ENCODE measurements at regions not wholly inside any gene's neighbourhood (a gene's known extent, or its start where the extent isn't known, plus 50 kb on each side); places are given as distances from the start of the nearest gene placed in this dataset.

DNA sequence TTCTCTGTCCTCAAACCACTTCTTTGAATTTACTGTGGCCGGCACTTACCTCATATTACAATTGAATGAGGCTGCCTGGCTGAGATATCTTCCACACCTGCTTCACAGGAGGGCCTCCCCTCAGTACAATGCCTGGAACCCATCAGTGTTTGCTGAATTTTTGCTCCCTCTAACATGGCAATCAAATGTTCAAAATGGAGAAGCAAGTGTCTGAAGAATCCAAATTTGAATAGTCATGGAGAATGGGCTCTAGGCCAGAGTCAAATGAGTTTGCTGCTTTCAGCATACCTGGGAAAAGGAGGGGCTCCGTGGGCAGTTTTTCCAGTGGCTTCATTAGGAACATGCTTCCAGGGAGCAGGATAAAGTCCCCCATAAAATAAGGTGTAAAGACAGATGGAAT, 564.8 kb downstream of the UTRN start:
- H3K4me3 ChIP-seq (ENCODE audit: low read depth, low read length), result no peak overlapping the region
- TF ChIP-seq, protein P1, sequence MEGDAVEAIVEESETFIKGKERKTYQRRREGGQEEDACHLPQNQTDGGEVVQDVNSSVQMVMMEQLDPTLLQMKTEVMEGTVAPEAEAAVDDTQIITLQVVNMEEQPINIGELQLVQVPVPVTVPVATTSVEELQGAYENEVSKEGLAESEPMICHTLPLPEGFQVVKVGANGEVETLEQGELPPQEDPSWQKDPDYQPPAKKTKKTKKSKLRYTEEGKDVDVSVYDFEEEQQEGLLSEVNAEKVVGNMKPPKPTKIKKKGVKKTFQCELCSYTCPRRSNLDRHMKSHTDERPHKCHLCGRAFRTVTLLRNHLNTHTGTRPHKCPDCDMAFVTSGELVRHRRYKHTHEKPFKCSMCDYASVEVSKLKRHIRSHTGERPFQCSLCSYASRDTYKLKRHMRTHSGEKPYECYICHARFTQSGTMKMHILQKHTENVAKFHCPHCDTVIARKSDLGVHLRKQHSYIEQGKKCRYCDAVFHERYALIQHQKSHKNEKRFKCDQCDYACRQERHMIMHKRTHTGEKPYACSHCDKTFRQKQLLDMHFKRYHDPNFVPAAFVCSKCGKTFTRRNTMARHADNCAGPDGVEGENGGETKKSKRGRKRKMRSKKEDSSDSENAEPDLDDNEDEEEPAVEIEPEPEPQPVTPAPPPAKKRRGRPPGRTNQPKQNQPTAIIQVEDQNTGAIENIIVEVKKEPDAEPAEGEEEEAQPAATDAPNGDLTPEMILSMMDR (IDR thresholded peaks at IDR 0.05; ENCODE audit: low read depth, low read length), result no peak

- H3K4me3 ChIP-seq (ENCODE audit: low read depth, low read length), result no peak overlapping the region
- TF ChIP-seq, protein P1 (IDR thresholded peaks at IDR 0.05; ENCODE audit: low read depth, low read length), result no peak
Measured at GRCh38 chr6:144853603-144854002, 568.5 kb downstream of the UTRN start.

DNA sequence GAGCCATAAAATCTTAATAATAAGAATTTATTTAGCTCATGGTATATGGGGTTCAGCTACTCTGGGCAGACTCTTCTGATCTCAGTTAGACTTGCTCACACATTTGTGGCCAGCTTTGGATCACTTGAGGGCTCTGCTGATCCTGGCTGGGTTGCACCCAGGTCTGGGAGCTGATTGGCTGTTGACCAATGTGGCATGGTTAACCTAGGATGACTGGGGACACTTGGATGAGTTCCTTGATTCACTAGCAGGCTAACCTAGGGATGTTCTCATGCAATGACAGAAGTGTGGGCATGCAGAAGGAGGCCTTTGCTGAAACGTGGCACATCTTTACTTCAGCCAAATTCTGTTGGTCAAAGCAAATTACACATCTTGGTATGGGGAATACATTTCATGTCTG, 569.5 kb downstream of the UTRN start:
- TF ChIP-seq, protein P1 (IDR thresholded peaks at IDR 0.05; ENCODE audit: low read depth, low read length), result no peak
- H3K4me3 ChIP-seq (ENCODE audit: low read depth, low read length), result no peak overlapping the region

DNA sequence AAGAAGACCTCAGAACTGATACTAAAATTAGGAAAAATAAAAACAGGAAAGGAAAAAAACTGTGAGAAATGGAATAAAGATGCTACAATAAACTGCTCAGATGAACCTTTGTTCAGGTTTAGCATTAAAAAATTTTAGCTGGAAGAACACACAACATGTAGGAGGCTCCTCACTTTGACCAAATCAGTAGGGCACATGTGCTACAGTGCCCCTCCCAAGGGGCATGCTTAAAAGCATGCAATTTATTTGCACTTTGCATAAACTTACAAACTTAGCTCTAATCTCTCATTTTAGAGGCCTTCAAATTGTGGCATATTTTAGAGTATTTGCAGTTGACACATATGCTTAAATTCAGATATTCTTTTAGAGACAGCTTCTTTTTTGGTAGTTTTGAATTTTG, 570.2 kb downstream of the UTRN start:
- TF ChIP-seq, protein P1 (IDR thresholded peaks at IDR 0.05; ENCODE audit: low read depth, low read length), result no peak
- H3K4me3 ChIP-seq (ENCODE audit: low read depth, low read length), result no peak overlapping the region

GRCh38 chr6:144855812-144856531, 570.8 kb downstream of the UTRN start:
- TF ChIP-seq, protein P1 (IDR thresholded peaks at IDR 0.05; ENCODE audit: low read depth, low read length), result no peak
- no peak overlapping the region for H3K4me3 ChIP-seq (ENCODE audit: low read depth, low read length)

GRCh38 chr6:144856622-144857021, 571.5 kb downstream of the UTRN start:
- TF ChIP-seq, protein P1 (IDR thresholded peaks at IDR 0.05; ENCODE audit: low read depth, low read length), result no peak
- no peak overlapping the region for H3K4me3 ChIP-seq (ENCODE audit: low read depth, low read length)

GRCh38 chr6:144857086-144857485, 572.0 kb downstream of the UTRN start:
- TF ChIP-seq, protein P1 (IDR thresholded peaks at IDR 0.05; ENCODE audit: low read depth, low read length), result no peak
- no peak overlapping the region for H3K4me3 ChIP-seq (ENCODE audit: low read depth, low read length)

Measured in WI38 (cell line).